Skeletal muscle tissue (tissue), 3 donors: ENCODE measurements at regions not wholly inside any gene's neighbourhood (a gene's known extent, or its start where the extent isn't known, plus 50 kb on each side); places are given as distances from the start of the nearest gene placed in this dataset.

Experiments
- H3K27ac ChIP-seq: one replicate; pipeline ENCODE4 v1.7.0; 2013; ENCODE audit warnings: mild to moderate bottlenecking, low read depth, low read length, inconsistent platforms
- H3K27me3 ChIP-seq, 3 donors: one replicate each; pipeline ENCODE4 v1.7.0; 2013; ENCODE audit warnings: low read length in 3 of 3; ENCODE audit not compliant: control insufficient read depth in 3 of 3, insufficient read depth in 3 of 3
- H3K36me3 ChIP-seq, 3 donors: one replicate each; pipeline ENCODE4 v1.7.0; 2013; ENCODE audit warnings: low read length in 3 of 3; ENCODE audit not compliant: control insufficient read depth in 3 of 3, insufficient read depth in 3 of 3
- H3K4me1 ChIP-seq, 3 donors: one replicate each; pipeline ENCODE4 v1.7.0; 2013; ENCODE audit warnings: low read length in 3 of 3, mild to moderate bottlenecking in 3 of 3; ENCODE audit not compliant: control insufficient read depth in 3 of 3, insufficient read depth in 3 of 3
- H3K4me3 ChIP-seq, 3 donors: one replicate each; pipeline ENCODE4 v1.7.0; 2013; ENCODE audit warnings: low read length in 3 of 3
- H3K9ac ChIP-seq, 3 donors: one replicate each; pipeline ENCODE4 v1.7.0; 2013; ENCODE audit warnings: low read length in 3 of 3, mild to moderate bottlenecking in 3 of 3, moderate library complexity in 2 of 3, low read depth in 1 of 3
- H3K9me3 ChIP-seq, 3 donors: one replicate each; pipeline ENCODE4 v1.7.0; 2013; ENCODE audit warnings: low read length in 3 of 3; ENCODE audit not compliant: control insufficient read depth in 3 of 3
- donor health status: Osteomylitis.

DNA sequence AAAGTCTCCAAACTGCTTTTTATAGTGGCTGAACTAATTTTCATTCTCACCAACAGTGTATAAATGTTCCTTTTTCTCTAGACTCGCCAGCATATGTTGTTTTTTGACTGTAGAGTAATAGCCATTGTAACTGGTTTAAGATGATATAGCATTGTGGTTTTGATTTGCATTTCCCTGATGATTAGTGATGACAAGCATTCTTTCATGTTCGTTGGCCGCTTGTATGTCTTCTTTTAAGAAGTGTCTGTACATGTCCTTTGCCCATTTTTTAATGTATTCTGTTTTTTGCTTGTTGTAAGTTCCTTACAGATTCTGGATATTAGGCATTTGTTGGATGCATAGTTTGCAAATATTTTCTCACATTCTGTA, 404.9 kb downstream of the FLRT2 start:
- no peaks in the 10 kb centered on the region for H3K36me3 ChIP-seq
- H3K9ac ChIP-seq, result no peak overlapping the region
- peak overlapping the region; percentile 13 to 72 (median 54) for H3K4me3 ChIP-seq
- no peak overlapping the region for H3K27ac ChIP-seq
- peaks cover 0 to 3% (median 0%) of the 10 kb centered on the region in 3 donors for H3K9me3 ChIP-seq
- no peaks in the 10 kb centered on the region for H3K27me3 ChIP-seq
- no peaks in the 10 kb centered on the region for H3K4me1 ChIP-seq

DNA sequence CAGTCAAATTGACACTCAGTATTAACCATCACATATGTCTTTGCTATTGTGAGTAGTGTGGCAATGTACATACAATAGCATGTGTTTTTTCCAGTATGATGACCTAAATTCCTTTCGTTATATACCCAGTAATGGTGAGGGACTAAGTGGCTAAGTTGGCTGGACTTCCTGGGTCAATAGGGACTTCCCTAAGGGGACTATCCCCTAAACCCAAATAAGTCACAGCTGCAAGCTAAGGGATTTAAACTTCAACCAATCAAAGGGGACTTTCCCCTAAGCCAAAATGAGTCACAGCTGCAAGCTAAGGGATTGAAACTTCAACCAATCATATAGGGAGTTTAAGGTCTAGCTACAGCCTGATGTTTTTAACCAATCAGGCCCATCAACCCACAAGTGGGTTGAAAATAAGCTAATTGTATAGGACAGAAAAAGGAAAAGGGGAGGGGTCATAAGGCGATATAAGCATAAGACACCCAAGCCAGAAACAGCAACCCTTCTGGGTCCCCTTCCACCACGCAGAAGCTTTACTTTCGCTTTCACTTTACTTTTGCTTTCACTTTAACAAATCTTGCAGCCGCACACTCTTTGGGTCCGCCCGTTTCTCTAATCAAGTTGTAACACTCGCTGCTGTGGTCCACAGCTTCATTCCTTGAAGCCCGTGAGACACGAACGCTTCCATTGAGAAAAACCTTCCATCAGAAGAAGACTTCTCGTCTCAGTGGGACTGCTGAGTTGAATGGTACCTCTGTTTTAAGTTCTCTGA, 404.4 kb downstream of the FLRT2 start:
- Histone ChIP-seq H3K27ac (no peak overlapping the region), H3K9ac (no peak overlapping the region), H3K4me3 (peak overlapping the region; percentile 13 to 72 (median 54))

DNA sequence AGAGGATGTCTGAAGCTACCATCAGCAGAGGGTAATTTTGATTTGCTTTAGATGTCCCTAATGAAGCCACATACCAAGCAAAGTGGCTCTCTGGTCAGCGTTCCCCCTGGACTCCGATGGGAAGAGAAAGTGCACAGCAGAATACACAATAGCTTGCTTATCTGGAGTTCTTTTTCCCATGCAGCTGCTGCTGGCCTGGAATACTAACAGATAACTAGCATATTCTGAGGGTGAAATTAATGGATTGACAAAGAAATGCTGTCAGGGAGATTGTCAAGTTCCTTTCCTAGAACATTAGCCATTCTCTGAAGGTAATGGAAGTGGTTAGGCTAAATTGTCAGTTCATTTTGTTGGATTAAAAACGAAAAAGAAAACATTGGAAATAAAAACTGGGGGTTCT, 391.3 kb downstream of the FLRT2 start:
- no peaks in the 10 kb centered on the region for H3K36me3 ChIP-seq
- H3K4me1 ChIP-seq, result no peaks in the 10 kb centered on the region

More for the DNA sequence above, 404.4 kb downstream of the FLRT2 start:
- H3K27me3 ChIP-seq, result no peaks in the 10 kb centered on the region
- H3K36me3 ChIP-seq, result no peaks in the 10 kb centered on the region
- H3K9me3 ChIP-seq, result peaks cover 0 to 3% (median 0%) of the 10 kb centered on the region in 3 donors
- no peaks in the 10 kb centered on the region for H3K4me1 ChIP-seq

DNA sequence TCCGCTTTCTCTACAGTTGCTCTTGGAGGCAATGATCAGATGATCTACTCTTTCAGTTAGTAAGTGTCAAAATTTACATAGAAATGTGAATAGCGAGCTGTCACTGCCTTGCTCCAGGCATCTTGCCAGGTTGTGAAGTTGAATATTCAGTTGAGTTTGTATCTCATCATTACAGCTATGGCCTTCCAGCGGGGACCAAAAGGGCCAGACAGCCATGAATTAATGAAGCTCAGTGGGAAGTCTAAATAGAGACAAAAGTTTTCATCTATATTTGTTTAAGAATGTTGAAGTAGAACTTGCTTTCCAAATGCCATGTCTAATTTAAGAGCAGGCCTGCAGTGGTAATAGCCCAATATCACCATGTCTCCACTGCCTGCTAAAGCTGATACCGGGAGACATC, 387.8 kb downstream of the FLRT2 start:
- H3K4me3 ChIP-seq, result no peak overlapping the region
- no peaks in the 10 kb centered on the region for H3K27me3 ChIP-seq
- no peaks in the 10 kb centered on the region for H3K4me1 ChIP-seq
- H3K27ac ChIP-seq, result no peak overlapping the region
- no peaks in the 10 kb centered on the region for H3K9me3 ChIP-seq
- no peak overlapping the region for H3K9ac ChIP-seq
- no peaks in the 10 kb centered on the region for H3K36me3 ChIP-seq

More for the DNA sequence above, 391.3 kb downstream of the FLRT2 start:
- no peaks in the 10 kb centered on the region for H3K27me3 ChIP-seq
- H3K4me3 ChIP-seq, result no peak overlapping the region
- H3K27ac ChIP-seq, result no peak overlapping the region
- no peak overlapping the region for H3K9ac ChIP-seq
- no peaks in the 10 kb centered on the region for H3K9me3 ChIP-seq

DNA sequence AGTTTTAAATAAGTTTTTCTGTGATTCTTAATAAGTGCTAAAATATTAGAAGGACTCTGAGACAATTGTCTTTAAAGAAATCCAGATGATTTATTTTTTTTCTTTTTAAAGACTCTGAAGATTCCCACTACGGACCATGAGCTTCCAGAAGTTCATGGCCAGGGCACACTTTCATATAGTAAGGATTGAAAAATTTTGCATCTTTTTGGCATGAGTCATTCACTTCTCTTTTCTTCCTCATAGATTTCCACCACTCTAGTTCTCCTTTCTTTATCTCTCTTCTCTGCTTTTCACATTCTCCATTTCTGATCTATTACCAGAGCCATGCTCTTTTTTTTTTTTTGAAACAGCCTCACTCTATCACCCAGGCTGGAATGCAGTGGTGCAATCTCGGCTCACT, 385.8 kb downstream of the FLRT2 start:
- Histone ChIP-seq H3K27me3 (no peaks in the 10 kb centered on the region), H3K27ac (no peak overlapping the region), H3K9ac (no peak overlapping the region), H3K4me1 (no peaks in the 10 kb centered on the region), H3K4me3 (no peak overlapping the region), H3K9me3 (no peaks in the 10 kb centered on the region), H3K36me3 (no peaks in the 10 kb centered on the region)

DNA sequence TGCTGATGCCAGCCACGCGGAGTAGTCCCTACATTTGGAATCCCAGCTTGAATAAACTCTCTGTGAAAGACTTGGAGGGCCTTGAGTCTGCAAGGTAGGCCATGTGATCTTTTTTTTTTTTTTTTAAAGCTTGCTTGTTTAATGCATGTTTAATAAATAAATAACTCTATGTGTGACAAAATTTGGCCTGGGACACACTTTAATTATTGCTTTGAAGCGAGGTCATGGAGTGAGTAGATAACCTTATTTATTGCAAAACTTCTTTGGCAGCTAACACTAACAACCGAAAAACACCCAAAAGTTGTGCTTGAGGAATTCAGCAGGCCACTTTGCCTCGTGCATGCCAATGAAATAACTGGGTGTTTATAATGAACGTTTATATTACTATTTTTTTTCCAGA, 382.2 kb downstream of the FLRT2 start:
- H3K9me3 ChIP-seq, result no peaks in the 10 kb centered on the region
- no peak overlapping the region for H3K9ac ChIP-seq
- no peak overlapping the region for H3K27ac ChIP-seq
- H3K4me1 ChIP-seq, result no peaks in the 10 kb centered on the region
- H3K27me3 ChIP-seq, result no peaks in the 10 kb centered on the region
- H3K36me3 ChIP-seq, result no peaks in the 10 kb centered on the region
- no peak overlapping the region for H3K4me3 ChIP-seq

DNA sequence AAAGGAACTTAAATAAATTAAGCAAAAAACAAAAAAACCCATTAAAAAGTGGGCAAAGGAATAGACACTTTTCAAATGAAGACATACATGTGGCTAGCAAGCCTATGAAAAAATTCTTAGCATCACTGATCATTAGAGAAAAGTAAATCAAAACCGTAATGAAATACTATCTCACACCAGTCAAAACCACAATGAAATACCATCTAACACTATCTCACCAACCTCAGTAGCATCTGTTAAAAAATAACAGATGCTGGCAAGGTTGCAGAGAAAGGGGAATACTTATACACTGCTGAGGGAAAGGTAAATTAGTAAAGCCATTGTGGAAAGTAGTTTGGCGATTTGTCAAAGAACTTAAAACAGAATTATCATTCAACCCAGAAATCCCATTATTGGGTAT, 381.1 kb downstream of the FLRT2 start:
- no peak overlapping the region for H3K27ac ChIP-seq
- no peaks in the 10 kb centered on the region for H3K4me1 ChIP-seq
- no peak overlapping the region for H3K4me3 ChIP-seq
- no peaks in the 10 kb centered on the region for H3K9me3 ChIP-seq
- H3K36me3 ChIP-seq, result no peaks in the 10 kb centered on the region
- H3K27me3 ChIP-seq, result no peaks in the 10 kb centered on the region
- H3K9ac ChIP-seq, result no peak overlapping the region

DNA sequence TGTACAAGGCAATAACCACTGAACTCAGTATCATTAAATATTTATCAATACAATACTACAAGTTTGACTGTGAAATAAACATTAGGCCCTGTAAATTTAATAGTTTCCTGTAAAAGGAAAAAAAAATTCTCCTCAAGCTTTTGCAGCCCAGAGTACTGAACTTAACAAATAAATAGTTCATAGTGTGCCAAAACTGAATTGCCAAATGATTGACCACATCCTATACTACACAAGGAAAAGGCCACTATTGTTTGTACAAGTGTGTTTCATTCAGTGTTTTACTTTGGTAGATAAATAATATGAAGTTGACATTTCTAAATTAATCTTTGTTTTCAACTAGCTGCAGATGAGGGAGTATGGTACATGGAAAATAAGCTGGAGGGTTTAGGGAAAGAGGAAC, 379.6 kb downstream of the FLRT2 start:
- H3K4me3 ChIP-seq, result no peak overlapping the region
- no peaks in the 10 kb centered on the region for H3K9me3 ChIP-seq
- no peak overlapping the region for H3K9ac ChIP-seq
- no peaks in the 10 kb centered on the region for H3K4me1 ChIP-seq
- H3K36me3 ChIP-seq, result no peaks in the 10 kb centered on the region
- H3K27me3 ChIP-seq, result no peaks in the 10 kb centered on the region
- no peak overlapping the region for H3K27ac ChIP-seq

DNA sequence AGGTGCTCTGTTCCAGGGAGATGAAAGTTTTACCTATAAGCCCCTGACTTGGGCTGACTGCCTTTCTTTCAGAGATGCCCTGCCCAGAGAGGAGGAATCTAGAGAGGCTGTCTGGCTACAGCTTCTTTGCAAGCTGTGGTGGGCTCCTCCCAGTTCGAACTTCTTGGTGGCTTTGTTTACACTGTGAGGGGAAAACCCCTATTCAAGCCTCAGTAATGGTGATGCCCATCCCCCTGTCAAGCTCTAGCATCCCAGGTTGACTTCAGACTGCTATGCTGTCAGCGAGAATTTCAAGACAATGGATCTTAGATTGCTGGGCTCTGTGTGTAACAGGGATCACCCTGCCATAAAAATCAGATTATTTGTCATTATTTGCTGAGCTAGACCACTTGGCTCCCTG, 377.6 kb downstream of the FLRT2 start:
- Histone ChIP-seq H3K4me3 (no peak overlapping the region), H3K27ac (no peak overlapping the region), H3K27me3 (no peaks in the 10 kb centered on the region)

DNA sequence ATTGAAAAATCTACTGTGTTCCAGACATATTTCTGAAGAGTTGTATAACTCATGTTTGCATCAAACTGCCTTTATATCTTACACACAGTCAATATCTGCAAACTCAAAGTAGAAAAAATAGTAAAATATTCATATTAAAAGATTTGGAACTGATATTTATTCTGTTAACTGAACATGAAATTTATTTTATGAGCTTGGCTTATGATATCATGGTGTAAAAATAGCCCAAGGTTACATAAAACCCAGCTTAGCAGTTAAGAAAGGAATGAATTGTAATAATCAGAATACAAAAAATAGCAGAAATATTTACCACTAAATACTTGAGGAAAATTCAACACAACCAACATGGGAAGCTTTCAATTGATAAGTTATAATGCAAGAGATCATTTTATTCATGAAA, 367.9 kb downstream of the FLRT2 start:
- no peak overlapping the region for H3K27ac ChIP-seq
- no peak overlapping the region for H3K4me3 ChIP-seq
- H3K4me1 ChIP-seq, result no peaks in the 10 kb centered on the region
- no peak overlapping the region for H3K9ac ChIP-seq
- H3K27me3 ChIP-seq, result no peaks in the 10 kb centered on the region
- no peaks in the 10 kb centered on the region for H3K9me3 ChIP-seq
- H3K36me3 ChIP-seq, result no peaks in the 10 kb centered on the region

More for the DNA sequence above, 377.6 kb downstream of the FLRT2 start:
- H3K9me3 ChIP-seq, result no peaks in the 10 kb centered on the region
- H3K4me1 ChIP-seq, result no peaks in the 10 kb centered on the region
- no peaks in the 10 kb centered on the region for H3K36me3 ChIP-seq
- H3K9ac ChIP-seq, result no peak overlapping the region
